Thoracic aorta (tissue), 2 donors: ENCODE measurements at regions not wholly inside any gene's neighbourhood (a gene's known extent, or its start where the extent isn't known, plus 50 kb on each side); places are given as distances from the start of the nearest gene placed in this dataset.

Source experiments
- ATAC-seq: fragments of 150-250 bp; one replicate; pipeline ENCODE4 v1.8.0; 2017; ENCODE audit warnings: low read depth; ENCODE audit not compliant: insufficient number of reproducible peaks, low FRiP score
- DNase-seq: peaks from one replicate; pipeline ENCODE4 v3.0.0-alpha.2; 2020; ENCODE audit warnings: low spot score
- H3K27ac ChIP-seq, 2 donors: fragments of 200-600 bp; sonication (generic); 1 replicate in 1 of 2; 2 replicates in 1 of 2; pipeline ENCODE4 v1.5.1; 2016; ENCODE audit warnings: mild to moderate bottlenecking in 2 of 2, moderate library complexity in 2 of 2
- H3K27me3 ChIP-seq: fragments of 200-600 bp; sonication (generic); replicated peaks from 2 replicates; pipeline ENCODE4 v1.6.0; 2016; ENCODE audit warnings: mild to moderate bottlenecking; ENCODE audit not compliant: insufficient read depth
- H3K36me3 ChIP-seq: fragments of 200-600 bp; sonication (generic); one replicate; pipeline ENCODE4 v1.5.1; 2016
- H3K4me1 ChIP-seq, 2 donors: fragments of 200-600 bp; sonication (generic); 1 replicate in 1 of 2; 2 replicates in 1 of 2; pipeline versions ENCODE4 v1.5.1 to v1.6.0; 2016; ENCODE audit warnings: low read depth in 2 of 2, mild to moderate bottlenecking in 1 of 2; ENCODE audit not compliant: control insufficient read depth in 1 of 2
- H3K4me3 ChIP-seq: fragments of 200-600 bp; sonication (generic); 2 replicates; pipeline ENCODE4 v1.5.1; 2016; ENCODE audit warnings: mild to moderate bottlenecking
- H3K9me3 ChIP-seq: fragments of 200-600 bp; sonication (generic); 2 replicates; pipeline ENCODE4 v1.5.1; 2016
- TF ChIP-seq, protein P1 (sequence below): fragments of 200-600 bp; sonication (generic); IDR thresholded peaks from one replicate; pipeline ENCODE4 v1.5.1; 2019; ENCODE audit warnings: antibody characterized with exemption

DNA sequence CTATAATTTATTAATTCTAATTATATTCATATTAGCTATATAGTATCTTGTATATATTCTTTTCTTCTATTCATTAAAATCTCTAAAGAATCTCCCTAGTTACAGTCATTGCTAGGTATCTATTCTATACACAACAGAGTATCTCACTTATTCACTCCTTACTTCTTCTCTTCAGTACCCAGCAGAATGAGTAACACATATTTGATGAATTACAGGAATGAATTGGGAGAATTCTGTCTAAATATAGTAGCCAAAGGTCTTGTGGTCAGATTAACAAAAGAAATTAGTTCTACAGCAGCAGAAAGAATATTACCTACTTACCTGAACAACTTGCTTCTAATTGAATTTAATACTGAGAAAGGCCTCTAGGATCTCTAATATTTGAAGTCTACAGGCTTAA is 758.0 kb upstream of the ZEB2 start:
- H3K27me3 ChIP-seq = no peaks in the 10 kb centered on the region
- no peak for DNase-seq
- H3K36me3 ChIP-seq = no peaks in the 10 kb centered on the region
- H3K27ac ChIP-seq = no peak overlapping the region
- ATAC-seq = no peak
- no peak overlapping the region for H3K4me3 ChIP-seq
- TF ChIP-seq, protein P1, sequence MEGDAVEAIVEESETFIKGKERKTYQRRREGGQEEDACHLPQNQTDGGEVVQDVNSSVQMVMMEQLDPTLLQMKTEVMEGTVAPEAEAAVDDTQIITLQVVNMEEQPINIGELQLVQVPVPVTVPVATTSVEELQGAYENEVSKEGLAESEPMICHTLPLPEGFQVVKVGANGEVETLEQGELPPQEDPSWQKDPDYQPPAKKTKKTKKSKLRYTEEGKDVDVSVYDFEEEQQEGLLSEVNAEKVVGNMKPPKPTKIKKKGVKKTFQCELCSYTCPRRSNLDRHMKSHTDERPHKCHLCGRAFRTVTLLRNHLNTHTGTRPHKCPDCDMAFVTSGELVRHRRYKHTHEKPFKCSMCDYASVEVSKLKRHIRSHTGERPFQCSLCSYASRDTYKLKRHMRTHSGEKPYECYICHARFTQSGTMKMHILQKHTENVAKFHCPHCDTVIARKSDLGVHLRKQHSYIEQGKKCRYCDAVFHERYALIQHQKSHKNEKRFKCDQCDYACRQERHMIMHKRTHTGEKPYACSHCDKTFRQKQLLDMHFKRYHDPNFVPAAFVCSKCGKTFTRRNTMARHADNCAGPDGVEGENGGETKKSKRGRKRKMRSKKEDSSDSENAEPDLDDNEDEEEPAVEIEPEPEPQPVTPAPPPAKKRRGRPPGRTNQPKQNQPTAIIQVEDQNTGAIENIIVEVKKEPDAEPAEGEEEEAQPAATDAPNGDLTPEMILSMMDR = no peak
- no peaks in the 10 kb centered on the region for H3K9me3 ChIP-seq
- no peaks in the 10 kb centered on the region for H3K4me1 ChIP-seq

DNA sequence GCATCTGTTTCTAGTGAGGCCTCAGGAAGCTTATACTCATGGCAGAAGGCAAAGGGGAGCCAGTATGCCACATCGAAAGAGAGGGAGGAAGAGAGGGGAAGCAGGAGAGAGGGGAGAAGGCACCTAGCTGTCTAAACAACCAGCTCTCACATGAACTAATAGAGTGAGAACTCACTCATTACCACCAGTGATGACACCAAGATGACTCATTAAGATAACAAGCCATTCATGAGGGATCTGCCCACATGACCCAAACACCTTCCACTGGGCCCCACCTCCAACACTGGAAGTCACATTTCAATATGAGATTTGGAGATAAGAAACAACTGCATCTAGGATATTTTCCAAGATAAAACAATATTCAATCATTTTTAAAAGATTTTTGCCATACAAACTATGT is 753.9 kb upstream of the ZEB2 start:
- no peak for DNase-seq
- no peak overlapping the region for H3K4me3 ChIP-seq
- H3K4me1 ChIP-seq = no peaks in the 10 kb centered on the region
- no peak overlapping the region for H3K27ac ChIP-seq
- TF ChIP-seq, protein P1 = no peak
- H3K9me3 ChIP-seq = no peaks in the 10 kb centered on the region
- H3K27me3 ChIP-seq = no peaks in the 10 kb centered on the region
- H3K36me3 ChIP-seq = no peaks in the 10 kb centered on the region
- ATAC-seq = no peak

- Histone ChIP-seq H3K36me3 (no peaks in the 10 kb centered on the region), H3K4me1 (no peaks in the 10 kb centered on the region), H3K4me3 (no peak overlapping the region), H3K27me3 (no peaks in the 10 kb centered on the region), H3K27ac (no peak overlapping the region), H3K9me3 (no peaks in the 10 kb centered on the region)
- DNase-seq = no peak
- TF ChIP-seq, protein P1 = no peak
- ATAC-seq = no peak
Measured at GRCh38 chr2:145268931-145269330, 749.0 kb upstream of the ZEB2 start.

DNA sequence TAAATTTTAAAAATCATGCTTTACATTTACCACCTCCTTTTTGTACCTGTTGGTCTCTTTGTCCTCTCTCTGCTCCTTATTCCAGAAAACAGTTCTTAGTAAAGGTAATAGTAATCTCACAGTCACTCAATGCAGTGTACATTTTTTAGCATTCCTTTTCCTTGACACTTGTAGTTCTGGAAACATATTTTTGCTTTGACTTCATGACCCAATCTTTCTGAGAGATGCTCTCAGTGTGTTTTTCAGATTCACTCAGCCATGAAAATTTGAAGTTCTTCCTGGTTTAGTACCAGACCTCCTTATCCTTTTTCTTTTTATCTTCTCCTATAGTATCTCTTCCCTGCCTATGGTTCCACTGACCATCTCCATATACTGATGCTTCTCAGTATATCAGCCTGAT is 747.5 kb upstream of the ZEB2 start:
- H3K36me3 ChIP-seq = no peaks in the 10 kb centered on the region
- TF ChIP-seq, protein P1 = no peak
- no peaks in the 10 kb centered on the region for H3K9me3 ChIP-seq
- no peaks in the 10 kb centered on the region for H3K27me3 ChIP-seq
- DNase-seq (no peak), ATAC-seq (no peak)
- H3K27ac ChIP-seq = no peak overlapping the region
- H3K4me3 ChIP-seq = no peak overlapping the region
- no peaks in the 10 kb centered on the region for H3K4me1 ChIP-seq

DNA sequence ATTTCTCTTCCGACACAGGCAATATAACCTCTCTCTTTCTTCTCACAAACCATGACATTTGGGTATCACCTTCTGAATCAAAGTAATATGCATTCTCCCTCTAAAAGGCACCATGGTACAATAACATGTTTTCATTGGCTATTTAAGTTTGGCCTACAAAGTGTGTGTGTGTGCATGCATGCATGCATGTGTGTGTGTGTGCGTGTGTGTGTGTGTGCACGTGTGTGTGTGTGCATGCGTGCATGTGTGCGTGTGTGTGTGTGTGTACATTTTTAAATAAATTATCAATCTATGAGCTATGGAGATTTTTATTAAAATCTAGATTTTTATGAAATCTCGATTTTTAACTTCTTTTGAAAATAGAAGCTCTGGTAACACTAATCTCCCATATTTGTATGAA is 745.3 kb upstream of the ZEB2 start:
- Histone ChIP-seq H3K27ac (no peak overlapping the region), H3K36me3 (no peaks in the 10 kb centered on the region), H3K27me3 (no peaks in the 10 kb centered on the region), H3K4me3 (no peak overlapping the region), H3K4me1 (no peaks in the 10 kb centered on the region), H3K9me3 (no peaks in the 10 kb centered on the region)
- TF ChIP-seq, protein P1 = no peak
- DNase-seq (no peak), ATAC-seq (no peak)
